ENCODE measurements at regions not wholly inside any gene's neighbourhood (a gene's known extent, or its start where the extent isn't known, plus 50 kb on each side); places are given as distances from the start of the nearest gene placed in this dataset.

DNA sequence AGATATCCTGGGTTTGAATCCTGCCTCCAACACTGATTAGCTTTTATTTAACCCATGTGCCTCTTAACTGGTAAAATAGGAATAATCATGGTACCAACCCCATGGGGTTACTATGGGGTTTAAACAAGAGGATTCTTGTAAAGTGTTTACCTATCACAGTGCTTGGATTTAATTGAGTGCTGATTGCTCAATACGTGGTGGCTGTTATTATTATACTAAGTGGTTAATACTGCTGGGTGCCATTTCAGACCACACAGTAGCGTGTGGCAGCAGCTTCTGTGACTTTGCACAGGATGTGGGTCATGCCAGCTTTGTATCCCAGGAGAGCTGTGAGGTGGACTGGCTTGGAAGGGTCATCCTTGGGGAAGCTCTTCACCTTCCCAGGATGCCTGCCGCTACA is 177.2 kb downstream of the SEC23IP start:
- no peaks in the 10 kb centered on the region for H3K79me2 ChIP-seq (ENCODE audit: low read length)
- no peaks in the 10 kb centered on the region for H3K4me1 ChIP-seq (ENCODE audit: low read length)
- H3K4me2 ChIP-seq (ENCODE audit: low read depth, low read length), result no peak overlapping the region
- H3K4me3 ChIP-seq (ENCODE audit: low read length), result no peak overlapping the region
- H3K9me2 ChIP-seq (replicated peaks; ENCODE audit: insufficient read depth, low read length), result no peaks in the 10 kb centered on the region
- no peaks in the 10 kb centered on the region for H3K36me3 ChIP-seq (replicated peaks; ENCODE audit: insufficient read depth, low read length)
- H4K20me1 ChIP-seq (ENCODE audit: insufficient read depth, low read length), result no peaks in the 10 kb centered on the region
- no peak overlapping the region for H2AFZ ChIP-seq (ENCODE audit: low read length)
- TF ChIP-seq EZH2phosphoT487 (IDR thresholded peaks at IDR 0.05; ENCODE audit: low read length) (no peak), CTCF (IDR thresholded peaks at IDR 0.05; ENCODE audit: low read length) (no peak), EZH2 (optimal IDR thresholded peaks at IDR 0.05; ENCODE audit: low read depth, low read length) (no peak)
- H3K9ac ChIP-seq (ENCODE audit: low read length), result no peak overlapping the region
- H3F3A ChIP-seq (ENCODE audit: insufficient read depth, low read length), result no peaks in the 10 kb centered on the region
- no peak overlapping the region for H3K27ac ChIP-seq (ENCODE audit: low read length)
- H3K9me3 ChIP-seq (replicated peaks; ENCODE audit: insufficient read depth, low read length), result no peaks in the 10 kb centered on the region
- H3K27me3 ChIP-seq (replicated peaks; ENCODE audit: insufficient read depth, low read length), result no peaks in the 10 kb centered on the region
- DNase-seq, result no peak

- Histone ChIP-seq H3K79me2 (ENCODE audit: low read length) (no peaks in the 10 kb centered on the region), H3K36me3 (replicated peaks; ENCODE audit: insufficient read depth, low read length) (no peaks in the 10 kb centered on the region), H3K9me2 (replicated peaks; ENCODE audit: insufficient read depth, low read length) (no peaks in the 10 kb centered on the region), H3K4me3 (ENCODE audit: low read length) (no peak overlapping the region), H3K9me3 (replicated peaks; ENCODE audit: insufficient read depth, low read length) (no peaks in the 10 kb centered on the region), H3K9ac (ENCODE audit: low read length) (no peak overlapping the region), H3K4me1 (ENCODE audit: low read length) (no peaks in the 10 kb centered on the region), H3F3A (ENCODE audit: insufficient read depth, low read length) (no peaks in the 10 kb centered on the region), H4K20me1 (ENCODE audit: insufficient read depth, low read length) (no peaks in the 10 kb centered on the region), H3K4me2 (ENCODE audit: low read depth, low read length) (no peak overlapping the region), H3K27ac (ENCODE audit: low read length) (no peak overlapping the region), H2AFZ (ENCODE audit: low read length) (no peak overlapping the region), H3K27me3 (replicated peaks; ENCODE audit: insufficient read depth, low read length) (no peaks in the 10 kb centered on the region)
- no peak for TF ChIP-seq EZH2phosphoT487 (IDR thresholded peaks at IDR 0.05; ENCODE audit: low read length)
- no peak for TF ChIP-seq CTCF (IDR thresholded peaks at IDR 0.05; ENCODE audit: low read length)
- no peak for TF ChIP-seq EZH2 (optimal IDR thresholded peaks at IDR 0.05; ENCODE audit: low read depth, low read length)
- no peak for DNase-seq
Measured at GRCh38 chr10:120075349-120075748, 182.8 kb downstream of the SEC23IP start.

- Histone ChIP-seq H3K27me3 (replicated peaks; ENCODE audit: insufficient read depth, low read length) (no peaks in the 10 kb centered on the region), H2AFZ (ENCODE audit: low read length) (no peak overlapping the region), H3K27ac (ENCODE audit: low read length) (no peak overlapping the region), H3K9me3 (replicated peaks; ENCODE audit: insufficient read depth, low read length) (no peaks in the 10 kb centered on the region), H3K4me2 (ENCODE audit: low read depth, low read length) (no peak overlapping the region), H3F3A (ENCODE audit: insufficient read depth, low read length) (no peaks in the 10 kb centered on the region), H3K36me3 (replicated peaks; ENCODE audit: insufficient read depth, low read length) (no peaks in the 10 kb centered on the region), H3K4me1 (ENCODE audit: low read length) (no peaks in the 10 kb centered on the region), H3K4me3 (ENCODE audit: low read length) (no peak overlapping the region), H3K9me2 (replicated peaks; ENCODE audit: insufficient read depth, low read length) (no peaks in the 10 kb centered on the region), H3K79me2 (ENCODE audit: low read length) (no peaks in the 10 kb centered on the region), H4K20me1 (ENCODE audit: insufficient read depth, low read length) (no peaks in the 10 kb centered on the region), H3K9ac (ENCODE audit: low read length) (no peak overlapping the region)
- TF ChIP-seq CTCF (IDR thresholded peaks at IDR 0.05; ENCODE audit: low read length), result no peak
- no peak for DNase-seq
Measured at GRCh38 chr10:120076996-120077706, 184.6 kb downstream of the SEC23IP start.
